ENCODE measurements at regions not wholly inside any gene's neighbourhood (a gene's known extent, or its start where the extent isn't known, plus 50 kb on each side); places are given as distances from the start of the nearest gene placed in this dataset.
"Not testable (repeated sequence)": the region's sequence is repeated elsewhere in the genome, so short reads cannot be mapped to it uniquely, and the experiment has no call there.

DNA sequence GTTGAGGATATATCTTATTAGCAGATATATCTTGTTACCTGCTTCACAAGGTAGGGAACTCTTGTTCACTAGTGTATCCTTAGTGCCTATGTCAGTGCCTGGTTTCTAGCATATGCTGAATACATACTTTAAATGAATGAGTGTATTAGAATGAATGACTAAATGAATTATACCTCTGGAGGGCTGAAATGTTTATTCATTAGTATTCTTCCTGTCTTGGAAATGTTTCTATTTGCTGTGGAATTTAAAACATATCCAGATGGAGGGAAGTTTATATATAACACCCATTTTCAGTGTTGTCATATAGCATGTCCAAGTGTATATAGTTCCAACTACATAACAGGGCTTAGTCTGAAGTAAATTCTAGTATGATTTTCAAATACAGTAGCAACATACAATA lies 581.5 kb downstream of the TBL1XR1 start:
- no peak for DNase-seq

GRCh38 chr3:176611703-176612102 lies 585.6 kb downstream of the TBL1XR1 start:
- DNase-seq, result no peak

DNA sequence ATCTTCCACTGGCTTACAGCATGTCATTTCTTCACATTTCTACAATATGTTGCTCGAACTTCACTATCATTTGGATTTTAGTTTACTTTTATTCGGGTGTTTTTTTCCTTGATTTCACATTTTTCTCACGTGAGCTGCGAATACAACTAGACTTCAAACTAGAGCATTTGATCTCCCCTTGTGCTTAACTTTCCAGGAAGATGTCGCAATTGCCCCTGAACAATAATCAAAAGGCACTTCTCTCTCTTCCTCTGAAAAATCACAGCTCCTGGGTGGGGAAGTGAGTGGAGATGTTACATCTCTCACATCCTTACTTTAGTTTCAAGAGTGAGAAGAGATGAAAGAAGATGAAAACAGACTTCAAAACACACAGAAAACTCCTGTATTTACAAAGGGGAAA lies 587.9 kb downstream of the TBL1XR1 start:
- DNase-seq, result no peak

DNA sequence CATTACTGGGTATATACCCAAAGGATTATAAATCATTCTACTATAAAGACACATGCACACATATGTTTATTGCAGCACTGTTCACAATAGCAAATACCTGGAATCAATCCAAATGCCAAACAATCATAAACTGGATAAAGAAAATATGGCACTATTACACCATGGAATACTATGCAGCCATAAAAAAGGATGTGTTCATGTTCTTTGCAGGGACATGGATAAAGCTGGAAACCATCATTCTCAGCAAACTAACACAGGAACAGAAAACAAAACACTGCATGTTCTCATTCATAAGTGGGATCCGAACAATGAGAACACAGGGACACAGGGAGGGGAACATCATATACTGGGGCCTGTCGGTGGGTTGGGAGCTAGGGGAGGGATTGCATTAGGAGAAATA lies 591.7 kb downstream of the TBL1XR1 start:
- not testable (repeated sequence) for DNase-seq

DNA sequence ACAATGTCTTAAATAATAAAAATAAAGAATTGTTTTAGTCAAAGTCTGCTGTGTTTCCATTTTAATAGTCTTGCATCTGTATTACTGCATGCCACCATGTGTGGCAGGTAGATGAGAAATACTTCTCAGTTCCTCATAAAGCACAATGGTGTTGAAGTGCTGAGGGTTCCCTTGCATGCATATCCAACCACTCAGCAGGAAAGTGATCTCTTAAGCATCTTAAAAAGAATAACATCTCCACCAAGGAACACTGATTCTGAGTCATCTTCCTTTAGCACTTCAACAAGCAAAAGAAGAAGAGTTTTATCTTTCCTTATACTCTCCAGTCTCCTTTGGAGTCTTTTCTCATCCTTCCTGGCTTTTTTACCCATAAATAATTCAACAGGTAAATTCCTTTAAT lies 602.0 kb downstream of the TBL1XR1 start:
- DNase-seq, result no peak

DNA sequence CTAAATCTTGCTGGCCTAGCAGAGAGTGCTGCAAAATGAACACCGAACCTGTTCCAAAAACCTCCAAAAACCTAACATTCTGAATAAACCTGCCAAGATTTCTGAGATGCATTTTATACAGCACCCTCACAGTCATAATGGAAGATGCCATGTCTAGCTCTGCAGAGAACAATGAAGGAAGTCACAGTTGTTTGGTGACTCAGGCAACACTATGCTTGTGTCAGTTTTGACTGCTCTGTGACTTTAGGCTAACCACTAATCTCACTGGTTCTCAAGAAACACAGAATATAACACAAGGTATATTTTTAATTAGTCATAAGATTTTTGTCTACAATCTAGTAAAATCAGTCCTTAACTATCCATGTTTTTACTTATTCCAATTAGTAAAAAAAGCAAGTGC lies 606.6 kb downstream of the TBL1XR1 start:
- no peak for DNase-seq

- no peak for DNase-seq
Observed at GRCh38 chr3:176587089-176587488, 610.2 kb downstream of the TBL1XR1 start.

GRCh38 chr3:176584413-176585176 lies 612.7 kb downstream of the TBL1XR1 start:
- DNase-seq, result no peak

GRCh38 chr3:176583956-176584355 lies 613.3 kb downstream of the TBL1XR1 start:
- DNase-seq, result no peak

DNA sequence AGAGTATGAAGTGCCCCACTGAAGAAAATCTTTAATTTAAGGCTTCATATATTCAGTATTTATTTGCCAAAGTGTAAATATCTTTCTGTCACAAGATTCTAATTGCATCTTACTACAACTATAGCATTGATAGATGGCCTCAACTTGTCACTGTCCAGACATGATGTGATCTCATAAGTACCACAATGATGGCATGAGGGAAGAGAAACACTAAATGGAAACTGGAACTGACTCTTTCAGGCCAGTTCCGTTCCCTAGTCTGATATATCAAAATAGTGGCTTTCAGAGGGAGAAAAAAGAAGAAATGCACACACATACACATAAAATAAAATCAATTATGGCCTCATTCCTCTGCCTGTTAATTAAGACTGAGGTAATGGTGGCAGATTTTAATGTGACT lies 615.7 kb downstream of the TBL1XR1 start:
- no peak for DNase-seq

- DNase-seq, result no peak
Observed at GRCh38 chr3:176579711-176580185, 617.5 kb downstream of the TBL1XR1 start.

DNA sequence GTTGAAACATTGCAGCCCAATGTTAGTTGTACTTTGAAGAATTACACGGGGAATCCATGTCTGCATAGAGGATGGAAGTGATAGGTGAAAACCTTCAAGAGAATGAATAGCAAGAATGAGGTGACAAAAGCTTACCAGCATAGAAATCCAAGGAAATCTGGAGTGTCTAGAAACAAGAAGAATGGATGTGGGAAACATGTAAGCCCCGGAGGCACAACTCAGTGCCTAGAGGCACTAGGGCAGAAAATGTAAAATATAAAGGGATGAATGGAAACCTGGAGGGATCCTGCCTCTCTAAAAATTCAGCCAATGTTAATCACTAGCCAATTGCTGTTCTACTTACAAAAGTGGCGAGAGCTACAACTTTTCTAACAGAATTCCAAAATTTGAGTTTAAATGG lies 619.0 kb downstream of the TBL1XR1 start:
- no peak for DNase-seq

DNA sequence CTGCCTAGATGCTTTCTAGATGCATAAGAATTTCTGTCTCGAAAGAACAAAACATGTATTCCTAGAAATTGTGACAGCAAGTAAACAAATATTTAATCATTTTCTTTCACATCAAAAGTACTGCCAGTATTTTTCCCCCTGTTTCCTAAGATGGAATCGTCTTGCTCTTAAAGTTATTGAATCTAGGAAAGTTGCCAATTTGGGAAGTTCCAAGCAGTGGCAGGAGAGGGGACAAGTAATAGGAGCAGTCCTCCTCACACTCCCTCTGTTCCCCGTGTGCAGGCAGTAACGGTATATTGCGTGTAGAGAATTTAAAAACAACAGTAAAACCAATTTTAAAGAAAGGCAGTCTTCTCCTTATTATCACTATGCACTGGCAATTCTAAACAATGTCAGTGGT lies 619.8 kb downstream of the TBL1XR1 start:
- DNase-seq, result no peak

- no peak for DNase-seq
Observed at GRCh38 chr3:176574786-176575185, 622.5 kb downstream of the TBL1XR1 start.

DNA sequence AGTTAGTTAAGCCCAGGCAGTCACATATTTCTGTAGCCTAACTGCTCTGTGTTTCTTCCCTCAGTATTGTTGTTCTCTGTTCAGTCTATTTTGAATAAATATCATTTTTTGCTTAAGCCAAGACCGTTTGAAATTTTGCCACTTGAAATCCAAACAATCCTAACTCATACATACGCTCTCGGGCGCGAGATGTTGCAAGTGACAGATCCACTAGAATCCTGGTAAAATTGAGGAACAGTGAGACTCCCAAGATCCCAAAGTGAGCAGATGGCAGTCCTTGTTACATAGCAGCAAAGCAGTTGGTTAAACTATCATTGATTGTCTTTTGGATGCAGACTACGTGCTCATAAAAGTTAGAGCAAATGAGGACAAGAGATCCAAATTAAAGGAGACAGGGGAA lies 625.4 kb downstream of the TBL1XR1 start:
- no peak for DNase-seq

- DNase-seq, result no peak
Observed at GRCh38 chr3:176570992-176571391, 626.3 kb downstream of the TBL1XR1 start.

DNA sequence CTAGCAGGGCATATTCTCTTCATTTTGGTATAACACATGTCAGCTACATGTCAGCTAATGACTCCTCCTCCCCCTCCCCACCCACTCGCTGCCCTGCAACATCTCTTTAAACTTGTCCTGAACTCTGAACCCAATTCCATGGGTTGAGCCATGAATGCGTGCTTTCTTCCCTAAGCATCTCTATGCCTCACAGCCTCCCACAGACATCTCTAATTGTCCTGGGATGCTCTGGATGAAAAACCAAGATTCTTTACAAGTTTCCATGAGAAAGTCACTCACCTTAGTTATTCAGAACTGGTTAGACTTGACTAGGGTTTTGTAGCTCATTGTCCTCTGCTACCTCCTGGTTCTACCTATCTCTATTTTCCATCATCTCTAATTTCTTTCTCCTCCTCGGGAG lies 629.1 kb downstream of the TBL1XR1 start:
- no peak for DNase-seq

DNA sequence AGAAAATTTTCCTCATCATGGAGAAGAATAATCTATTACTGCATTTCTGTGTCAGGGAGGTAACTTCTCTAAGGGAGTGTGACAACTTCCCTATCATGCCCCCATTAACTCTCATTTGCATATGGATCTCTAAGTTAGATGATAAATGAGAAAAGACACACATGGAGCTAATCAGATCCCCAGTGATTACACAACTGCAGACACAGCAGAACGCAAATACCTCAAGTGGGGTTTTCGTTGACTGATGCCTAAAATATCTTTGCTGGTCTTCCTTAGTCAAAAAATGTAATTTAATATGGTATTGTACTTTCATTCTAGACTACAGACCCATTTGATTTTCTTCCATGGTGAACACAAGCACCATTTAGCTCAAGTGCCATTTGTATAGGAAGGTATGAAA lies 630.5 kb downstream of the TBL1XR1 start:
- no peak for DNase-seq

- no peak for DNase-seq
Observed at GRCh38 chr3:176562331-176562730, 635.0 kb downstream of the TBL1XR1 start.

DNA sequence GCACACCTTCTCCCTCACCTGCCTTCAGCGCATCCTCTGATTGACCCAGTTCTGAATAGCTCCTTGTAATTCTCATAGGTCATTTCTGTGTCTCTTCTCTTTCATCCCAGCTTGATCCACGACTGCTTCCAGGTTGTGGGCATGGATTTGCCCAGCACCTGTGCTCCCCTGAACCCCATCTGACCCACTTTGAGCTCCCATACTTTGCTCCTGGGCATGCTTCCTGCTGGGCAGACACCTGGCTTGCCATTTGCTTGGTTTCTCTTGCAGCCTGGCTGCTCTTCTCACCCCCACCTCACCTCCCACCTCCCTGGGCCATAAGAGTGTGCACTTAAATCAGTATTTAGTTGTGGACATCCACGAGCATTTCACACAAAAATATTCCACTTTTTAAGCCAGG lies 635.5 kb downstream of the TBL1XR1 start:
- DNase-seq, result no peak

GRCh38 chr3:176554791-176555654 lies 642.3 kb downstream of the TBL1XR1 start:
- no peak for DNase-seq

DNA sequence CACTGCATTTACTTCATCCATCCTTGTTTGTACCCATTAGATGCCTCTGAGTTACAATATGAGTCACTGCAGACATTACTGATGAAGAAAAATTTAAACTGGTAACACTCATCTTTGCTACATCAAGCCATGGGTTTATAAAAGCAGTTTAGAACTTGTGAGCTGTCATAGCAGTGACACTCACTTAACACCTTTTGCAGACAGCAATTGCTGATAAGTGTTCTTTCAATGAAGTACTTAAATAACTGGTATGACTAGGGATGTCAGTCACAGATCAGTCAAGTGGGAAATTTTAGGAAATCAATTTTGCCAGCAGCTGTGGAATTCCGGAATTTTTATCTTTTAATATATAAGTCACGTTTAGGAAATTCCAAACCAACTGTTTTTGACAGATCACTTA lies 643.0 kb downstream of the TBL1XR1 start:
- no peak for DNase-seq

DNA sequence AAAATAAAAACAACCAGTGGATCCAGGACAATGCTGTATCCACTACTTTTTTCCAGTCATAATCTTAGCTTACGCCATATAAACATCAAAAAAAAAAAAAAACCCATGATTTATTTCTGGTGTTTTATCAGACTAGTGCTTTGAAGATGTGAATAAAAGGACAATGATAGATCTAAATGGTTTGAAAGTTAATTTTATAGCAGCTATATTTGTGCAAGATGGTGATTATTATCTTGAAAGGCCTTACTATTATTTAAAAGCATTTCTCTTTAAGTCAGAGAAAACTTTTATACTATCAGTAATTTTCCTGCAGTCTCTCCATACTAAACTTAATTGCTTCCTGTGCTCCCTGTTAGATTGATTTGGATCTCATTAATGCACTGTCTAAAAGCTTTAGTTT lies 670.3 kb downstream of the TBL1XR1 start:
- DNase-seq, result no peak

DNA sequence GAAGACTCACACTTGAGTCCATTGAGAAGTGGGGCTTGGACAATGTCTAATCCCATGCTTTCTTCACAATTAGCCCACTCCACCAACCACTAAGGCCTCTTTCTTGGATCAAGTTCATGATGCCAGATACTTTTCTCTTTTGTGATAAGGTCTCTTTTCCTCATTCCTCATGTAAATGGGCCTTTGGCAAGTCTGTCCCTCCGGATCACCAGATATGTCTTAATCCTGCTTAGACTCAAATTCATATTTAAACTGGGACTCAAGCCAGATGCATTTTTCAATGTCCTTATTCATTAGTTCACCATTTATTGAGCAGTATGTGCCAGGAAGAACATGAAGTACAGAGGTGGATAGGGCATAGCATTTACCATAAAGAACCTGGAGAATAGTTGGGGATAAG lies 671.1 kb downstream of the TBL1XR1 start:
- DNase-seq, result no peak
